ENCODE measurements at regions not wholly inside any gene's neighbourhood (a gene's known extent, or its start where the extent isn't known, plus 50 kb on each side); places are given as distances from the start of the nearest gene placed in this dataset.

- ChIA-PET SMC1A (ENCODE audit: uncharacterized antibody, unreplicated experiment) (interaction anchor here (0.6 kb wide), 1 partner anchor 1630 kb away, joined by 3 read pairs; no protein-coding TSS in a partner anchor), POLR2A (no interaction called here), CTCF (no interaction called here), RAD21 (ENCODE audit: unreplicated experiment) (interaction anchor here (0.9 kb wide), 1 partner anchor 41 kb away, joined by 3 read pairs; no protein-coding TSS in a partner anchor)
- no peak for DNase-seq (ENCODE audit: low read depth, low spot score)
- 47% methylated on average over 2 of the region's 2 CpGs for WGBS (ENCODE audit: insufficient coverage, insufficient replicate concordance, low lambda C conversion rate, missing lambda C conversion rate)
- ATAC-seq, result no peak
- Histone ChIP-seq H3K4me2 (ENCODE audit: control insufficient read depth, insufficient read depth) (no peak overlapping the region), H3K9ac (ENCODE audit: control insufficient read depth, insufficient read depth, low read length) (no peak overlapping the region), H3K9me3 (replicated peaks; ENCODE audit: control insufficient read depth, insufficient read depth, low read length) (no peaks in the 10 kb centered on the region), H3K27me3 (replicated peaks in 1 of 2; ENCODE audit: control insufficient read depth in 2 of 2, insufficient read depth in 2 of 2, low read length in 1 of 2) (no peaks in the 10 kb centered on the region), H3K36me3 (ENCODE audit: control insufficient read depth in 2 of 2, insufficient read depth in 2 of 2, low read length in 1 of 2) (no peaks in the 10 kb centered on the region), H3K4me3 (no peak overlapping the region), H3K4me1 (ENCODE audit: control insufficient read depth, insufficient read depth, low read length) (no peaks in the 10 kb centered on the region), H3K79me2 (ENCODE audit: control insufficient read depth, insufficient read depth, low read length) (no peaks in the 10 kb centered on the region), H4K20me1 (ENCODE audit: control insufficient read depth, insufficient read depth) (no peaks in the 10 kb centered on the region), H2AFZ (ENCODE audit: control insufficient read depth, low read depth, low read length) (no peak overlapping the region), H3K27ac (ENCODE audit: control insufficient read depth, insufficient read depth) (no peak overlapping the region)
- FAIRE-seq, result no peak
- in situ Hi-C loops (cut with MboI), result no loop called here
- BruUV-seq (replicated peaks), result no TSS peak
- intact Hi-C loops (cut with micrococcal nuclease; ENCODE audit: unreplicated experiment), result no loop called here
- TF ChIP-seq RAD21 (IDR thresholded peaks at IDR 0.05; ENCODE audit: insufficient read depth, low read depth, low read length) (no peak), MYB (IDR thresholded peaks at IDR 0.05; ENCODE audit: borderline replicate concordance, low read depth, low read length) (no peak), TCF7 (IDR thresholded peaks at IDR 0.05; ENCODE audit: borderline replicate concordance) (no peak), SUPT20H (IDR thresholded peaks at IDR 0.05; ENCODE audit: borderline replicate concordance, control insufficient read depth, low read depth, low read length) (no peak), ETV6 (conservative IDR thresholded peaks at IDR 0.05 in 1 of 2, IDR thresholded peaks at IDR 0.05 in 1 of 2; ENCODE audit: borderline replicate concordance in 1 of 2, low read depth in 1 of 2) (no peak), CHD2 (IDR thresholded peaks at IDR 0.05; ENCODE audit: borderline replicate concordance, low read depth, low read length) (no peak), MAX (IDR thresholded peaks at IDR 0.05; ENCODE audit: low read depth, low read length) (no peak), ZNF24 (IDR thresholded peaks at IDR 0.05) (no peak), USF2 (IDR thresholded peaks at IDR 0.05; ENCODE audit: borderline replicate concordance, low read depth, low read length) (no peak), RBBP5 (conservative IDR thresholded peaks at IDR 0.05) (no peak), HDAC2 (IDR thresholded peaks at IDR 0.05) (no peak), CEBPZ (IDR thresholded peaks at IDR 0.05; ENCODE audit: low read depth, low read length) (no peak), NKRF (conservative IDR thresholded peaks at IDR 0.05) (no peak), ATF7 (IDR thresholded peaks at IDR 0.05; ENCODE audit: low read depth) (no peak), ATF2 (IDR thresholded peaks at IDR 0.05; ENCODE audit: low read length) (no peak)
Observed at GRCh38 chr12:125989696-125990095, 924.5 kb downstream of the AACS start.
